CD4-positive, alpha-beta T cell (primary cell): ENCODE measurements at regions not wholly inside any gene's neighbourhood (a gene's known extent, or its start where the extent isn't known, plus 50 kb on each side); places are given as distances from the start of the nearest gene placed in this dataset.

ENCODE experiments used
- ATAC-seq: fragments of 200-7000 bp; cut with Tn5 transposase; one replicate; pipeline ENCODE4 v1.10.0; 2022; ENCODE audit warnings: mild to moderate bottlenecking; ENCODE audit not compliant: poor library complexity
- CTCF ChIA-PET: fragments of 350-600 bp; sonication (Branson Sonifier 250); formaldehyde crosslinking; loops from one replicate; lab custom pipeline; 2021; ENCODE audit warnings: antibody characterized with exemption, inconsistent platforms; lab: Charles Lee
- POLR2A ChIA-PET: fragments of 350-600 bp; sonication (Branson Sonifier 250); formaldehyde crosslinking; loops from one replicate; lab custom pipeline; 2021; ENCODE audit warnings: antibody characterized with exemption, inconsistent platforms; lab: Charles Lee
- DNase-seq, 14 experiments: peaks; one replicate each; pipeline ENCODE4 v3.0.0-alpha.2; 2013 to 2020; ENCODE audit warnings: mixed read lengths in 2 of 14
- H3K27ac ChIP-seq, 2 donors: one replicate each; pipeline versions ENCODE4 v1.5.1 to v1.7.0; 2013; ENCODE audit warnings: low read length in 2 of 2, low read depth in 1 of 2, mild to moderate bottlenecking in 1 of 2
- H3K27me3 ChIP-seq, 2 experiments: 1 replicate in 1 of 2; 2 replicates in 1 of 2; pipeline versions ENCODE4 v1.6.1 to v1.7.0; 2013; ENCODE audit warnings: low read length in 2 of 2, control low read depth in 1 of 2, mild to moderate bottlenecking in 1 of 2, moderate library complexity in 1 of 2; ENCODE audit not compliant: insufficient read depth in 2 of 2, control insufficient read depth in 1 of 2
- H3K36me3 ChIP-seq: one replicate; pipeline ENCODE4 v1.6.1; 2013; ENCODE audit warnings: low read length, control low read depth; ENCODE audit not compliant: insufficient read depth
- H3K4me1 ChIP-seq: one replicate; pipeline ENCODE4 v1.6.1; 2013; ENCODE audit warnings: low read length, control low read depth; ENCODE audit not compliant: insufficient read depth
- H3K4me3 ChIP-seq: one replicate; pipeline ENCODE4 v1.5.1; 2013; ENCODE audit warnings: mild to moderate bottlenecking, low read length, moderate library complexity
- H3K9me3 ChIP-seq, 2 experiments: 1 replicate in 1 of 2; 2 replicates in 1 of 2; pipeline versions ENCODE4 v1.6.1 to v1.7.0; 2013; ENCODE audit warnings: low read length in 2 of 2, mild to moderate bottlenecking in 2 of 2, control low read depth in 1 of 2, moderate library complexity in 1 of 2; ENCODE audit not compliant: control insufficient read depth in 1 of 2, insufficient read depth in 1 of 2
- H3K27ac Mint-ChIP-seq: one replicate; pipeline ENCODE4 v1.8.0; 2020; ENCODE audit warnings: mixed read lengths
- H3K27me3 Mint-ChIP-seq: one replicate; pipeline ENCODE4 v1.8.0; 2021; ENCODE audit warnings: mixed read lengths
- H3K36me3 Mint-ChIP-seq: one replicate; pipeline ENCODE4 v1.8.0; 2021; ENCODE audit warnings: low read depth, mixed read lengths
- H3K4me1 Mint-ChIP-seq: one replicate; pipeline ENCODE4 v1.8.0; 2021; ENCODE audit warnings: low read depth, mixed read lengths
- H3K4me3 Mint-ChIP-seq: one replicate; pipeline ENCODE4 v1.8.0; 2020; ENCODE audit warnings: mild to moderate bottlenecking, mixed read lengths
- H3K9me3 Mint-ChIP-seq: one replicate; pipeline ENCODE4 v1.8.0; 2020; ENCODE audit warnings: mixed read lengths
- CTCF ChIP-seq: fragments of 200-600 bp; IDR thresholded peaks from one replicate; pipeline ENCODE4 v1.8.0; 2022; ENCODE audit warnings: antibody characterized with exemption, mild to moderate bottlenecking
- intact Hi-C, 2 experiments: fragments of 100-400 bp; cut with DNase I in 1 of 2; cut with micrococcal nuclease in 1 of 2; formaldehyde crosslinking; loops; one replicate each; pipeline versions ENCODE4 v1.15.1 to v1.9.0; 2023 to 2025; cut with DNase I, micrococcal nuclease

GRCh38 chr4:137082061-137082460 is 450.2 kb downstream of the PCDH18 start:
- POLR2A ChIA-PET, result no interaction called here
- CTCF ChIA-PET, result no interaction called here
- no peak for ATAC-seq

GRCh38 chr4:137076908-137077307 is 455.4 kb downstream of the PCDH18 start:
- peaks cover 0 to 17% of the 10 kb centered on the region in 2 experiments for H3K9me3 ChIP-seq
- Mint-ChIP-seq H3K4me3 (no peak overlapping the region), H3K36me3 (no peaks in the 10 kb centered on the region), H3K27ac (no peak overlapping the region), H3K27me3 (no peaks in the 10 kb centered on the region), H3K9me3 (peaks cover 11% of the 10 kb centered on the region), H3K4me1 (no peaks in the 10 kb centered on the region)
- CTCF ChIA-PET, result no interaction called here
- no peak overlapping the region for H3K27ac ChIP-seq
- peak in 1 of 14 experiments; percentile 1 for DNase-seq
- intact Hi-C loops, result no loop called here
- H3K27me3 ChIP-seq, result no peaks in the 10 kb centered on the region
- TF ChIP-seq CTCF, result no peak
- ATAC-seq, result no peak
- H3K4me3 ChIP-seq, result no peak overlapping the region
- POLR2A ChIA-PET, result no interaction called here
- no peaks in the 10 kb centered on the region for H3K4me1 ChIP-seq
- no peaks in the 10 kb centered on the region for H3K36me3 ChIP-seq

More at GRCh38 chr4:137082061-137082460, 450.2 kb downstream of the PCDH18 start:
- Histone ChIP-seq H3K4me1 (no peaks in the 10 kb centered on the region), H3K36me3 (no peaks in the 10 kb centered on the region), H3K27ac (no peak overlapping the region), H3K9me3 (peaks cover 0 to 12% of the 10 kb centered on the region in 2 experiments), H3K4me3 (no peak overlapping the region), H3K27me3 (no peaks in the 10 kb centered on the region)
- Mint-ChIP-seq H3K27me3 (no peaks in the 10 kb centered on the region), H3K36me3 (no peaks in the 10 kb centered on the region), H3K4me1 (no peaks in the 10 kb centered on the region), H3K9me3 (peaks cover 12% of the 10 kb centered on the region), H3K27ac (no peak overlapping the region), H3K4me3 (no peak overlapping the region)
- intact Hi-C loops, result no loop called here
- no peak for DNase-seq
- TF ChIP-seq CTCF, result no peak

GRCh38 chr4:137075586-137075985 is 456.7 kb downstream of the PCDH18 start:
- peaks cover 14% of the 10 kb centered on the region for H3K9me3 Mint-ChIP-seq
- POLR2A ChIA-PET, result no interaction called here
- H3K27ac Mint-ChIP-seq, result no peak overlapping the region
- no peaks in the 10 kb centered on the region for H3K36me3 Mint-ChIP-seq
- CTCF ChIA-PET, result no interaction called here
- no peaks in the 10 kb centered on the region for H3K4me1 Mint-ChIP-seq
- ATAC-seq (no peak), DNase-seq (no peak)
- no peaks in the 10 kb centered on the region for H3K4me1 ChIP-seq
- no peak for TF ChIP-seq CTCF
- no peak overlapping the region for H3K4me3 ChIP-seq
- H3K27me3 ChIP-seq, result no peaks in the 10 kb centered on the region
- H3K36me3 ChIP-seq, result no peaks in the 10 kb centered on the region
- H3K9me3 ChIP-seq, result peaks cover 0 to 21% of the 10 kb centered on the region in 2 experiments
- no peak overlapping the region for H3K4me3 Mint-ChIP-seq
- H3K27ac ChIP-seq, result no peak overlapping the region
- no peaks in the 10 kb centered on the region for H3K27me3 Mint-ChIP-seq
- intact Hi-C loops, result no loop called here
